ENCODE measurements at regions not wholly inside any gene's neighbourhood (a gene's known extent, or its start where the extent isn't known, plus 50 kb on each side); places are given as distances from the start of the nearest gene placed in this dataset.

- Histone ChIP-seq H3K9me3 (no peaks in the 10 kb centered on the region), H3K4me1 (replicated peaks) (no peaks in the 10 kb centered on the region), H3K36me3 (no peaks in the 10 kb centered on the region), H3K27ac (no peak overlapping the region), H3K4me3 (no peak overlapping the region), H3K27me3 (replicated peaks; ENCODE audit: insufficient read depth) (no peaks in the 10 kb centered on the region)
- intact Hi-C loops (cut with DNase I): no loop called here
- TF ChIP-seq POLR2AphosphoS5 (IDR thresholded peaks at IDR 0.05) (no peak), CTCF (IDR thresholded peaks at IDR 0.05) (no peak), POLR2A (IDR thresholded peaks at IDR 0.05) (no peak)
- DNase-seq (ENCODE audit: low spot score): no peak
- WGBS: 75% methylated on average over 4 of the region's 4 CpGs
Observed at GRCh38 chr12:107475900-107476299, 209.7 kb upstream of the PWP1 start.

GRCh38 chr12:107477018-107477417 lies 208.6 kb upstream of the PWP1 start:
- 95% methylated on average over 7 of the region's 7 CpGs for WGBS
- no peaks in the 10 kb centered on the region for H3K4me1 ChIP-seq (replicated peaks)
- intact Hi-C loops (cut with DNase I): no loop called here

GRCh38 chr12:107477947-107478610 lies 207.5 kb upstream of the PWP1 start:
- no peak for TF ChIP-seq POLR2AphosphoS5 (IDR thresholded peaks at IDR 0.05)
- TF ChIP-seq CTCF (IDR thresholded peaks at IDR 0.05): no peak
- no peak for TF ChIP-seq POLR2A (IDR thresholded peaks at IDR 0.05)
- Histone ChIP-seq H3K27ac (no peak overlapping the region), H3K27me3 (replicated peaks; ENCODE audit: insufficient read depth) (no peaks in the 10 kb centered on the region), H3K9me3 (no peaks in the 10 kb centered on the region), H3K4me3 (no peak overlapping the region), H3K4me1 (replicated peaks) (no peaks in the 10 kb centered on the region), H3K36me3 (no peaks in the 10 kb centered on the region)
- no peak for DNase-seq (ENCODE audit: low spot score)
- intact Hi-C loops (cut with DNase I): no loop called here
- WGBS: 94% methylated on average over 2 of the region's 2 CpGs

More at GRCh38 chr12:107477018-107477417, 208.6 kb upstream of the PWP1 start:
- Histone ChIP-seq H3K27ac (no peak overlapping the region), H3K4me3 (no peak overlapping the region), H3K36me3 (no peaks in the 10 kb centered on the region), H3K27me3 (replicated peaks; ENCODE audit: insufficient read depth) (no peaks in the 10 kb centered on the region), H3K9me3 (no peaks in the 10 kb centered on the region)
- DNase-seq (ENCODE audit: low spot score): no peak
- TF ChIP-seq CTCF (IDR thresholded peaks at IDR 0.05): no peak
- no peak for TF ChIP-seq POLR2A (IDR thresholded peaks at IDR 0.05)
- TF ChIP-seq POLR2AphosphoS5 (IDR thresholded peaks at IDR 0.05): no peak

GRCh38 chr12:107478881-107479280 lies 206.7 kb upstream of the PWP1 start:
- H3K4me3 ChIP-seq: no peak overlapping the region
- H3K36me3 ChIP-seq: no peaks in the 10 kb centered on the region
- WGBS: 95% methylated on average over 1 of the region's 1 CpG
- TF ChIP-seq POLR2A (IDR thresholded peaks at IDR 0.05) (no peak), CTCF (IDR thresholded peaks at IDR 0.05) (no peak), POLR2AphosphoS5 (IDR thresholded peaks at IDR 0.05) (no peak)
- no peaks in the 10 kb centered on the region for H3K4me1 ChIP-seq (replicated peaks)
- H3K27ac ChIP-seq: no peak overlapping the region
- no peaks in the 10 kb centered on the region for H3K27me3 ChIP-seq (replicated peaks; ENCODE audit: insufficient read depth)
- no peak for DNase-seq (ENCODE audit: low spot score)
- intact Hi-C loops (cut with DNase I): no loop called here
- H3K9me3 ChIP-seq: no peaks in the 10 kb centered on the region
